BLaER1 treated with 17β-estradiol and CSF1 and Interleukin-3, amounts not matched to agents 10 nM and 100 nM (cell line): ENCODE measurements at regions not wholly inside any gene's neighbourhood (a gene's known extent, or its start where the extent isn't known, plus 50 kb on each side); places are given as distances from the start of the nearest gene placed in this dataset.

Experiments
- H3K27ac ChIP-seq, 11 experiments: shearing (Covaris generic); formaldehyde crosslinking; 2 replicates each; pipeline ENCODE4 v1.8.1; 2022
- H3K27me3 ChIP-seq, 11 experiments: shearing (Covaris generic); formaldehyde crosslinking; 2 replicates each; pipeline ENCODE4 v1.8.1; 2022
- H3K36me3 ChIP-seq, 11 experiments: shearing (Covaris generic); formaldehyde crosslinking; 2 replicates each; pipeline ENCODE4 v1.8.1; 2022
- H3K4me1 ChIP-seq, 10 experiments: shearing (Covaris generic); formaldehyde crosslinking; 2 replicates each; pipeline ENCODE4 v1.8.1; 2022
- H3K4me2 ChIP-seq, 11 experiments: shearing (Covaris generic); formaldehyde crosslinking; 2 replicates each; pipeline ENCODE4 v1.8.1; 2022
- H3K4me3 ChIP-seq, 10 experiments: shearing (Covaris generic); formaldehyde crosslinking; 2 replicates each; pipeline ENCODE4 v1.8.1; 2022
- H3K9ac ChIP-seq, 11 experiments: shearing (Covaris generic); formaldehyde crosslinking; 2 replicates each; pipeline ENCODE4 v1.8.1; 2022
- H3K9me3 ChIP-seq, 11 experiments: shearing (Covaris generic); formaldehyde crosslinking; replicated peaks in 1 of 11; 2 replicates each; pipeline ENCODE4 v1.8.1; 2022
- H4K20me1 ChIP-seq, 11 experiments: shearing (Covaris generic); formaldehyde crosslinking; 2 replicates each; pipeline ENCODE4 v1.8.1; 2022
- Cebpa-rat ChIP-seq, 11 experiments: shearing (Covaris generic); IDR thresholded peaks; 2 replicates each; pipeline ENCODE4 v1.8.1; 2022

GRCh38 chr5:142421621-142422397 lies 97.0 kb upstream of the SPRY4 start:
- Histone ChIP-seq H3K4me1 (peaks cover 46 to 68% (median 56%) of the 10 kb centered on the region in 10 experiments), H3K9me3 (peaks cover 10 to 24% (median 18%) of the 10 kb centered on the region in 11 experiments; a peak in 21 of 22 replicates), H3K4me3 (no peak overlapping the region), H3K27ac (no peak overlapping the region), H3K9ac (no peak overlapping the region), H3K27me3 (no peaks in the 10 kb centered on the region), H3K4me2 (peak overlapping the region; percentile 54 to 79 (median 69)), H3K36me3 (no peaks in the 10 kb centered on the region), H4K20me1 (no peaks in the 10 kb centered on the region)
- TF ChIP-seq Cebpa-rat (IDR thresholded peaks at IDR 0.05) = no peak

GRCh38 chr5:142421228-142421617 lies 96.4 kb upstream of the SPRY4 start:
- H3K36me3 ChIP-seq = no peaks in the 10 kb centered on the region
- no peak overlapping the region for H3K4me3 ChIP-seq
- H3K9me3 ChIP-seq = peaks cover 10 to 24% (median 18%) of the 10 kb centered on the region in 11 experiments; a peak in 21 of 22 replicates
- no peak for TF ChIP-seq Cebpa-rat (IDR thresholded peaks at IDR 0.05)
- H3K9ac ChIP-seq = no peak overlapping the region
- no peaks in the 10 kb centered on the region for H4K20me1 ChIP-seq
- no peak overlapping the region for H3K27ac ChIP-seq
- H3K4me1 ChIP-seq = peaks cover 41 to 62% (median 51%) of the 10 kb centered on the region in 10 experiments
- H3K27me3 ChIP-seq = no peaks in the 10 kb centered on the region
- H3K4me2 ChIP-seq = peak overlapping the region; percentile 54 to 79 (median 69)

- no peak for TF ChIP-seq Cebpa-rat (IDR thresholded peaks at IDR 0.05)
- Histone ChIP-seq H3K9me3 (peaks cover 10 to 23% (median 18%) of the 10 kb centered on the region in 11 experiments; a peak in 21 of 22 replicates), H4K20me1 (no peaks in the 10 kb centered on the region), H3K27me3 (no peaks in the 10 kb centered on the region), H3K4me1 (peaks cover 35 to 57% (median 45%) of the 10 kb centered on the region in 10 experiments), H3K4me3 (no peak overlapping the region), H3K27ac (peak overlapping the region in 4 of 11 experiments; percentile 51 to 78 (median 68); a peak in 6 of 22 replicates), H3K36me3 (no peaks in the 10 kb centered on the region), H3K9ac (0 out of 22 replicates have a peak overlapping the region, but pooled peaks of 2 of the 11 experiments have one; percentile 2 to 9), H3K4me2 (peak overlapping the region; percentile 54 to 79 (median 69))
These were observed 95.9 kb upstream of the SPRY4 start for GRCh38 chr5:142420561-142421227.

GRCh38 chr5:142412581-142412980 lies 87.8 kb upstream of the SPRY4 start:
- H3K36me3 ChIP-seq = no peaks in the 10 kb centered on the region
- H3K27me3 ChIP-seq = peaks cover 0 to 12% (median 0%) of the 10 kb centered on the region in 11 experiments; a peak in 3 of 22 replicates
- peak overlapping the region in 9 of 11 experiments; percentile 11 to 59 (median 35); a peak in 16 of 22 replicates for H3K4me2 ChIP-seq
- H4K20me1 ChIP-seq = no peaks in the 10 kb centered on the region
- H3K27ac ChIP-seq = no peak overlapping the region
- peaks cover 4 to 37% (median 26%) of the 10 kb centered on the region in 10 experiments for H3K4me1 ChIP-seq
- no peak for TF ChIP-seq Cebpa-rat (IDR thresholded peaks at IDR 0.05)
- H3K4me3 ChIP-seq = no peak overlapping the region
- no peak overlapping the region for H3K9ac ChIP-seq
- peaks cover 0 to 10% (median 0%) of the 10 kb centered on the region in 11 experiments; a peak in 3 of 22 replicates for H3K9me3 ChIP-seq

- Histone ChIP-seq H3K4me2 (peak overlapping the region in 10 of 11 experiments; percentile 11 to 59 (median 34); a peak in 18 of 22 replicates), H3K36me3 (no peaks in the 10 kb centered on the region), H4K20me1 (no peaks in the 10 kb centered on the region), H3K27ac (no peak overlapping the region), H3K27me3 (peaks cover 0 to 12% (median 0%) of the 10 kb centered on the region in 11 experiments; a peak in 3 of 22 replicates), H3K9ac (no peak overlapping the region), H3K4me1 (peaks cover 4 to 37% (median 26%) of the 10 kb centered on the region in 10 experiments), H3K9me3 (peaks cover 0 to 10% (median 0%) of the 10 kb centered on the region in 11 experiments; a peak in 3 of 22 replicates), H3K4me3 (no peak overlapping the region)
- TF ChIP-seq Cebpa-rat (IDR thresholded peaks at IDR 0.05) = no peak
These were observed 87.0 kb upstream of the SPRY4 start for GRCh38 chr5:142411656-142412425.

GRCh38 chr5:142411103-142411502 lies 86.3 kb upstream of the SPRY4 start:
- H3K9ac ChIP-seq = no peak overlapping the region
- H3K9me3 ChIP-seq = peaks cover 0 to 10% (median 0%) of the 10 kb centered on the region in 11 experiments; a peak in 3 of 22 replicates
- no peak for TF ChIP-seq Cebpa-rat (IDR thresholded peaks at IDR 0.05)
- H3K4me3 ChIP-seq = no peak overlapping the region
- no peaks in the 10 kb centered on the region for H3K36me3 ChIP-seq
- peaks cover 0 to 12% (median 0%) of the 10 kb centered on the region in 11 experiments; a peak in 3 of 22 replicates for H3K27me3 ChIP-seq
- no peak overlapping the region for H3K27ac ChIP-seq
- H4K20me1 ChIP-seq = no peaks in the 10 kb centered on the region
- H3K4me2 ChIP-seq = peak overlapping the region in 4 of 11 experiments; percentile 3 to 44 (median 28); a peak in 3 of 22 replicates
- peaks cover 4 to 37% (median 26%) of the 10 kb centered on the region in 10 experiments for H3K4me1 ChIP-seq

GRCh38 chr5:142408981-142409481 lies 84.2 kb upstream of the SPRY4 start:
- Histone ChIP-seq H3K4me3 (no peak overlapping the region), H3K36me3 (no peaks in the 10 kb centered on the region), H3K27ac (no peak overlapping the region), H3K27me3 (peaks cover 0 to 12% (median 0%) of the 10 kb centered on the region in 11 experiments; a peak in 3 of 22 replicates), H3K4me1 (peaks cover 4 to 46% (median 28%) of the 10 kb centered on the region in 10 experiments), H3K4me2 (peak overlapping the region in 9 of 11 experiments; percentile 10 to 62 (median 37); a peak in 16 of 22 replicates), H3K9me3 (peaks cover 0 to 10% (median 0%) of the 10 kb centered on the region in 11 experiments; a peak in 3 of 22 replicates), H3K9ac (no peak overlapping the region), H4K20me1 (no peaks in the 10 kb centered on the region)
- TF ChIP-seq Cebpa-rat (IDR thresholded peaks at IDR 0.05) = no peak

- Histone ChIP-seq H3K4me2 (peak overlapping the region in 9 of 11 experiments; percentile 10 to 62 (median 37); a peak in 16 of 22 replicates), H4K20me1 (no peaks in the 10 kb centered on the region), H3K36me3 (no peaks in the 10 kb centered on the region), H3K9ac (no peak overlapping the region), H3K9me3 (peaks cover 0 to 10% (median 0%) of the 10 kb centered on the region in 11 experiments; a peak in 3 of 22 replicates), H3K27me3 (peaks cover 0 to 12% (median 0%) of the 10 kb centered on the region in 11 experiments; a peak in 3 of 22 replicates), H3K4me1 (peaks cover 4 to 51% (median 31%) of the 10 kb centered on the region in 10 experiments), H3K27ac (no peak overlapping the region), H3K4me3 (no peak overlapping the region)
- TF ChIP-seq Cebpa-rat (IDR thresholded peaks at IDR 0.05) = no peak
These were observed 83.7 kb upstream of the SPRY4 start for GRCh38 chr5:142408536-142408935.
